ENCODE measurements at regions not wholly inside any gene's neighbourhood (a gene's known extent, or its start where the extent isn't known, plus 50 kb on each side); places are given as distances from the start of the nearest gene placed in this dataset.

DNA sequence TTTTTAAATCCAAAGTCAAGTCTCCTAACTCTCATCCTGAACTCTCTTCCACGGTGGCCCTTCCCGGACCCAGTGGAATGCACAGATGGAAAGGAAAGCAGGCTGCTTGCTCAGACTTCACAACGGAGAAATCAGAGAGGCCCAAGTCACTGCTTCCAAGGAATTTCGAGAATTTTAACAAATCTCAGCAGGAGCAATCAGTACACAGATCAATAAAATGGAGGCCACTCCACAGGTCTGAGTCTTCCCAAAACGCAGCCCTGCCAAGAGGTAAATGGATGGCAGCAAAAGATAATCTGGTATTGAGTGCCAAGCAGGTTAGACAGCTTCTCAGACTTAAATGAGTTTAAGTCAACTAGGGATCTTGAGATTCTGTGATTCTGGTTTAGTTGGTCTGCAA lies 81.1 kb upstream of the TIAM1 start:
- Histone ChIP-seq H2AFZ (ENCODE audit: low read depth, low read length) (no peak overlapping the region), H3K4me1 (ENCODE audit: control insufficient read depth, extremely low read depth, insufficient read depth, low read length) (no peaks in the 10 kb centered on the region), H3K79me2 (ENCODE audit: control insufficient read depth, insufficient read depth, low read length) (no peaks in the 10 kb centered on the region), H3K9me3 (replicated peaks; ENCODE audit: control insufficient read depth, insufficient read depth, low read length) (no peaks in the 10 kb centered on the region), H3K27me3 (ENCODE audit: control insufficient read depth in 2 of 2, insufficient read depth in 2 of 2, low read length in 2 of 2) (no peaks in the 10 kb centered on the region), H3K9me1 (replicated peaks; ENCODE audit: control insufficient read depth, extremely low read depth, insufficient read depth, low read length) (no peaks in the 10 kb centered on the region), H3K9ac (replicated peaks; ENCODE audit: extremely low read depth, insufficient read depth, low read length) (no peak overlapping the region), H3K36me3 (ENCODE audit: control insufficient read depth in 2 of 2, extremely low read depth in 1 of 2, insufficient read depth in 2 of 2, low read length in 2 of 2) (no peaks in the 10 kb centered on the region), H4K20me1 (replicated peaks; ENCODE audit: control insufficient read depth, extremely low read depth, insufficient read depth, low read length) (no peaks in the 10 kb centered on the region), H3K4me3 (replicated peaks in 1 of 3; ENCODE audit: insufficient read depth in 1 of 3, low read depth in 1 of 3, low read length in 3 of 3) (no peak overlapping the region), H3K4me2 (ENCODE audit: insufficient read depth, low read length) (no peak overlapping the region), H3K27ac (ENCODE audit: insufficient read depth, low read depth, low read length) (no peak overlapping the region)
- ChIA-PET POLR2A (no interaction called here), CTCF (no interaction called here)
- TF ChIP-seq EZH2 (IDR thresholded peaks at IDR 0.05; ENCODE audit: borderline replicate concordance, low read depth, low read length, severe bottlenecking), result no peak
- no peak for TF ChIP-seq CTCF (IDR thresholded peaks at IDR 0.05; ENCODE audit: extremely low read depth in 1 of 2, insufficient read depth in 1 of 2, low read depth in 1 of 2, low read length in 2 of 2)
- no peak for TF ChIP-seq FOS (IDR thresholded peaks at IDR 0.05; ENCODE audit: borderline replicate concordance, insufficient read depth, low read length)
- TF ChIP-seq JUN (IDR thresholded peaks at IDR 0.05; ENCODE audit: borderline replicate concordance, insufficient read depth, insufficient read length, low read depth), result no peak
- TF ChIP-seq, protein P1, sequence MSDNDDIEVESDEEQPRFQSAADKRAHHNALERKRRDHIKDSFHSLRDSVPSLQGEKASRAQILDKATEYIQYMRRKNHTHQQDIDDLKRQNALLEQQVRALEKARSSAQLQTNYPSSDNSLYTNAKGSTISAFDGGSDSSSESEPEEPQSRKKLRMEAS (IDR thresholded peaks at IDR 0.05; ENCODE audit: insufficient read depth, insufficient read length), result no peak
- no peak for TF ChIP-seq POLR2AphosphoS5 (IDR thresholded peaks at IDR 0.05; ENCODE audit: insufficient read depth, low read depth, low read length)
- no peak for TF ChIP-seq GATA2 (IDR thresholded peaks at IDR 0.05; ENCODE audit: insufficient read depth, insufficient read length, low read depth, low read length)
- TF ChIP-seq MYC (IDR thresholded peaks at IDR 0.05; ENCODE audit: low read depth, low read length), result no peak
- FAIRE-seq (no peak), DNase-seq (ENCODE audit: low read depth, low spot score) (no peak)
- no TSS peak for BruUV-seq (replicated peaks)
- intact Hi-C loops (cut with micrococcal nuclease) (no loop called here), dilution Hi-C loops (cut with MboI; ENCODE audit: extremely low pct_ligation_motif_present, low sequenced_read_pairs) (no loop called here)
